Thyroid gland (tissue), 4 donors: ENCODE measurements at regions not wholly inside any gene's neighbourhood (a gene's known extent, or its start where the extent isn't known, plus 50 kb on each side); places are given as distances from the start of the nearest gene placed in this dataset.
A peak's percentile ranks its signal among the peaks of the same experiment; 100 is the strongest.

Experiments used
- DNase-seq, 2 donors: peaks; one replicate each; pipeline ENCODE4 v3.0.0-alpha.2; 2019
- H3K27ac ChIP-seq, 3 donors: fragments of 200-600 bp; sonication (generic); 1 replicate in 2 of 3; 2 replicates in 1 of 3; pipeline ENCODE4 v1.5.1; 2016 to 2019; ENCODE audit warnings: mild to moderate bottlenecking in 1 of 3, moderate library complexity in 1 of 3
- H3K27me3 ChIP-seq: fragments of 200-600 bp; sonication (generic); one replicate; pipeline ENCODE4 v1.5.1; 2019
- H3K36me3 ChIP-seq, 2 donors: fragments of 200-600 bp; sonication (generic); one replicate each; pipeline ENCODE4 v1.5.1; 2016 to 2019
- H3K4me1 ChIP-seq, 2 donors: fragments of 200-600 bp; sonication (generic); one replicate each; pipeline ENCODE4 v1.5.1; 2017 to 2019
- H3K4me3 ChIP-seq, 3 donors: fragments of 200-600 bp; sonication (generic); replicated peaks in 1 of 3; 1 replicate in 2 of 3; 2 replicates in 1 of 3; pipeline ENCODE4 v1.5.1; 2016; ENCODE audit warnings: mild to moderate bottlenecking in 1 of 3
- H3K9me3 ChIP-seq: fragments of 200-600 bp; sonication (generic); one replicate; pipeline ENCODE4 v1.5.1; 2017
- POLR2A ChIP-seq, 2 donors: fragments of 450-650 bp; IDR thresholded peaks; one replicate each; pipeline ENCODE4 v1.6.1; 2017; ENCODE audit warnings: antibody characterized with exemption in 2 of 2, mild to moderate bottlenecking in 2 of 2, moderate library complexity in 1 of 2
- WGBS, 2 donors: methylation state at CpG; one replicate each; pipeline ENCODE4 v1.1.5; 2017; 5-methylcytosine and 5-hydroxymethylcytosine counted together
- intact Hi-C: fragments of 100-400 bp; cut with DNase I; formaldehyde crosslinking; loops from one replicate; pipeline ENCODE4 v1.15.1; 2023
- TF ChIP-seq, protein P1 (sequence below), 6 experiments: fragments of 200-600 bp in 3 of 6; fragments of 450-650 bp in 3 of 6; sonication (generic) in 3 of 6; IDR thresholded peaks; one replicate each; pipeline ENCODE4 v1.5.1; 2016 to 2019; ENCODE audit warnings: antibody characterized with exemption in 6 of 6, mild to moderate bottlenecking in 2 of 6, inconsistent platforms in 1 of 6, moderate library complexity in 1 of 6

DNA sequence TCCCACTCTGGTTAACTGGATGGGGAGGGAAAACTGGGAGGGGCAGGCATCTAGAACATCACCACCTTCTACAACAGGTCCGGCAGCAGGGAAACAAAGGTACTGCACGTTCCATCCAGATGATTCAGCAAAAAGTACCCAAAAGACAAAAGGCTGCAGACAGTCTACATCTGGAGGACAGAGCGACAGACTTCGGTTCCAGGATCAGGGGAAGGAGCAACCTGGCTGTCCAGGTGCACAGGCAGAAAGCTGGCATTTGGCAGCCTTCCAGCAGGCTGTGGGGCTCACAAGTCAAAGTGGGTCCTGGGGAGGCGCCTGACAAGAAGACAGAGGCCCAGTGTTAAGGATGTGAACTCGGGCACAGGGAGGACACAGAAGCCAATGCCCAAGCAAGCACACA, 202.9 kb downstream of the SUCLA2 start:
- Histone ChIP-seq H3K4me3 (no peak overlapping the region), H3K27ac (no peak overlapping the region), H3K36me3 (no peaks in the 10 kb centered on the region), H3K9me3 (no peaks in the 10 kb centered on the region), H3K27me3 (no peaks in the 10 kb centered on the region), H3K4me1 (no peaks in the 10 kb centered on the region)
- TF ChIP-seq, protein P1, sequence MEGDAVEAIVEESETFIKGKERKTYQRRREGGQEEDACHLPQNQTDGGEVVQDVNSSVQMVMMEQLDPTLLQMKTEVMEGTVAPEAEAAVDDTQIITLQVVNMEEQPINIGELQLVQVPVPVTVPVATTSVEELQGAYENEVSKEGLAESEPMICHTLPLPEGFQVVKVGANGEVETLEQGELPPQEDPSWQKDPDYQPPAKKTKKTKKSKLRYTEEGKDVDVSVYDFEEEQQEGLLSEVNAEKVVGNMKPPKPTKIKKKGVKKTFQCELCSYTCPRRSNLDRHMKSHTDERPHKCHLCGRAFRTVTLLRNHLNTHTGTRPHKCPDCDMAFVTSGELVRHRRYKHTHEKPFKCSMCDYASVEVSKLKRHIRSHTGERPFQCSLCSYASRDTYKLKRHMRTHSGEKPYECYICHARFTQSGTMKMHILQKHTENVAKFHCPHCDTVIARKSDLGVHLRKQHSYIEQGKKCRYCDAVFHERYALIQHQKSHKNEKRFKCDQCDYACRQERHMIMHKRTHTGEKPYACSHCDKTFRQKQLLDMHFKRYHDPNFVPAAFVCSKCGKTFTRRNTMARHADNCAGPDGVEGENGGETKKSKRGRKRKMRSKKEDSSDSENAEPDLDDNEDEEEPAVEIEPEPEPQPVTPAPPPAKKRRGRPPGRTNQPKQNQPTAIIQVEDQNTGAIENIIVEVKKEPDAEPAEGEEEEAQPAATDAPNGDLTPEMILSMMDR (IDR thresholded peaks at IDR 0.05) = no peak
- no peak for TF ChIP-seq POLR2A (IDR thresholded peaks at IDR 0.05)
- DNase-seq = no peak
- intact Hi-C loops = no loop called here
- WGBS, 2 donors = 84 to 86% methylated on average over 6 of the region's 6 CpGs

DNA sequence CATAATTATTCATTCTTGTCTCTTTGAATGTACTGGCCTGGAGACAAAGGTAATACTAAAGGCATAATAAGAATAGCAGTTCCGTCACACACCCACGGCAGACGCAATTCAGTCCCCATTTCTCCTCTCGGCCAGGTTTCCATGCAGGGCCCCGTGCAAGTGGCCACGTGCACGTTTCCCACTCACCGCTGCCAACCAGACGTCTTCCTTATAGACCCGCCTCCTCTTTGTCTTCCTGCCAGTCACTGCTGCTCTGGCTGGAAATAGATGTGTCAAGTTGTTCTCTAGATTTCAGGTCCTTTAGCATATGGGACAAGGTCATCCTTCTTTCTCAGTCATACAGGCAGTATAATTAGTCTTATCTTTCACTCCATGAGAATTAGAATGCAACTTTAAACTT, 204.3 kb downstream of the SUCLA2 start:
- H3K4me1 ChIP-seq = no peaks in the 10 kb centered on the region
- H3K27me3 ChIP-seq = no peaks in the 10 kb centered on the region
- intact Hi-C loops = no loop called here
- no peaks in the 10 kb centered on the region for H3K36me3 ChIP-seq
- TF ChIP-seq POLR2A (IDR thresholded peaks at IDR 0.05) = no peak
- TF ChIP-seq, protein P1 (IDR thresholded peaks at IDR 0.05) = no peak
- no peak overlapping the region for H3K4me3 ChIP-seq
- 76 to 84% methylated on average over 10 of the region's 10 CpGs for WGBS, 2 donors
- H3K27ac ChIP-seq = no peak overlapping the region
- no peaks in the 10 kb centered on the region for H3K9me3 ChIP-seq
- DNase-seq = no peak

DNA sequence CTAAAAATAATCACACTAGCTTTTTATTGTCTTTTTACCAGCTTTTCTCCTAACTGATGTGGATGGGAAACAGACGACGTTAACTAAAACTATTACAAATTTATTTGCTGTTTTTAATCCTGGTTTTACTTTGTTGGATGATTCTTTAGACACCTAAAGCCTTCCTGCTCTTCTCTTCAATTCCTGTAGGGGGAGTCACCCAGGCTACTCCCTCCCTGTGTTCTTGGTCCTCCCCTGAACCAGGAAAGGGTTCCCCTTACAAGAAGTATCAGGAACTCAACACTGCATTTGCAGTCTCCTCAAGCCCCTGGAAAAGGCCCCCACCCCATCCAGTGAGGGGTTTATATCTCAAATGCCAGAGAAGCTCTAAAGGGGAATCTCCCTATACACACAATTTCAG, 206.1 kb downstream of the SUCLA2 start:
- Histone ChIP-seq H3K27ac (no peak overlapping the region), H3K36me3 (no peaks in the 10 kb centered on the region), H3K9me3 (no peaks in the 10 kb centered on the region), H3K4me1 (no peaks in the 10 kb centered on the region), H3K27me3 (no peaks in the 10 kb centered on the region), H3K4me3 (no peak overlapping the region)
- no peak for DNase-seq
- TF ChIP-seq, protein P1 (IDR thresholded peaks at IDR 0.05) = peak in 1 of 6 experiments; percentile 22
- TF ChIP-seq POLR2A (IDR thresholded peaks at IDR 0.05) = no peak
- intact Hi-C loops = no loop called here
- 69 to 74% methylated on average over 2 of the region's 2 CpGs for WGBS, 2 donors

DNA sequence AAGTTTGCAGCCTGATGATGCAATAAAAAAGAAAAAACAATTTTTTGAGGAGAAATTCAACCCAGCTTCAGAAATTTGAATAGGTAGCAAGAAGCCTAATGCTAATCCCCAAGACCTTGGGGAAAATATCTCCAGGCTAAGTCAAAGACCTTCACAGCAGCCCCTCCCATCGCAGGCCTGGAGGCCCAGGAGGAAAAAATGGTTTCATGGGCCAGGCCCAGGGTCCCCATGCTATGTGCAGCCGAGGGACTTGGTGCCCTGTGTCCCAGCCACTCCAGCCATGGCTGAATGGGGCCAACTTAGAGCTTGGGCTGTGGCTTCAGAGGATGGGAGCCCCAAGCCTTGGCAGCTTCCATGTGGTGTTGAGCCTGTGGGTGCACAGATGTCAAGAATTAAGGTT, 210.3 kb downstream of the SUCLA2 start:
- TF ChIP-seq, protein P1 (IDR thresholded peaks at IDR 0.05) = no peak
- no peak for TF ChIP-seq POLR2A (IDR thresholded peaks at IDR 0.05)
- intact Hi-C loops = no loop called here
- Histone ChIP-seq H3K27ac (no peak overlapping the region), H3K4me3 (no peak overlapping the region), H3K27me3 (no peaks in the 10 kb centered on the region), H3K36me3 (no peaks in the 10 kb centered on the region), H3K4me1 (no peaks in the 10 kb centered on the region), H3K9me3 (no peaks in the 10 kb centered on the region)
- 80 to 88% methylated on average over 2 of the region's 2 CpGs for WGBS, 2 donors
- no peak for DNase-seq

DNA sequence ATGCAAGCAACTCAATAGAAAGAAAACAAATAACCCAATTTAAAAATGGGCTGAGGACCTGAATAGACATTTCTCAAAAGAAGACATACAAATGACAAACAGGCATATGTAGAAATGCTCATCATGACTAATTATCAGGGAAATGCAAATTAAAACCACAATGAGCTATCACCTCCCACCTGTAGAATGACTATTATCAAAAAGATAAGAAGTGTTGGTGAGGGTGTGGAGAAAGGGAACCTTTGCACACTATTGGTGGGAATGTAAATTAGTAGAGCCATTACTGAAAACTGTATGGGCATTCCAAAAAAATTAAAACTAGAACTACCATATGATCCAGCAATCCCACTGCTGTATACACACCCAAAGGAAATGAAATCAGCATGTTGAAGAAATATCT, 212.2 kb downstream of the SUCLA2 start:
- H3K4me1 ChIP-seq = no peaks in the 10 kb centered on the region
- H3K27me3 ChIP-seq = no peaks in the 10 kb centered on the region
- H3K36me3 ChIP-seq = no peaks in the 10 kb centered on the region
- H3K9me3 ChIP-seq = no peaks in the 10 kb centered on the region
- no peak overlapping the region for H3K4me3 ChIP-seq
- H3K27ac ChIP-seq = no peak overlapping the region
- TF ChIP-seq POLR2A (IDR thresholded peaks at IDR 0.05) = no peak
- intact Hi-C loops = no loop called here
- DNase-seq = no peak

DNA sequence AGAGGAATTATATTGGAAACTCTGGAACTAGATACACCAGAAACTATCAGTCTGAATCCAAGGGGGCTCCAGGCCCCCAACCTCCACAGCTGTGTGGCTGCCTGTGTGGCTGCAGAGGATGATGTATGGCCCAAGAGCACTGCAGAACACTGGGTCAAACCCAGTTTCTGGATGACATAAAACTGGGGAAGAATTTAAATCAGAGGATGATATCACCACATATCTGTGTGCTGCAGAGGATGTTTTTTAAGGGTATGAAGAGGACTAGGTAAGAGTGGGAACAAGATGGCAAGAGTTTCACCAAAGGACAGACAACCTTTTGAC, 226.4 kb downstream of the SUCLA2 start:
- DNase-seq = no peak
- intact Hi-C loops = loop anchor here (5.0 to 10.0 kb wide), 2 partner anchors 800 to 942 kb away; no protein-coding TSS in a partner anchor
- Histone ChIP-seq H3K27me3 (no peaks in the 10 kb centered on the region), H3K36me3 (no peaks in the 10 kb centered on the region), H3K4me3 (no peak overlapping the region), H3K27ac (no peak overlapping the region), H3K4me1 (no peaks in the 10 kb centered on the region), H3K9me3 (no peaks in the 10 kb centered on the region)
- TF ChIP-seq, protein P1 (IDR thresholded peaks at IDR 0.05) = no peak
- TF ChIP-seq POLR2A (IDR thresholded peaks at IDR 0.05) = no peak
